Neural progenitor cell (in vitro differentiated cells): ENCODE measurements at regions not wholly inside any gene's neighbourhood (a gene's known extent, or its start where the extent isn't known, plus 50 kb on each side); places are given as distances from the start of the nearest gene placed in this dataset.

Experiments
- CTCF ChIP-seq: fragments of 200-600 bp; sonication (generic); IDR thresholded peaks from 2 replicates; pipeline ENCODE4 v1.5.1; 2017; ENCODE audit warnings: antibody characterized with exemption, mild to moderate bottlenecking
- EZH2 ChIP-seq: fragments of 200-600 bp; sonication (generic); IDR thresholded peaks from 2 replicates; pipeline ENCODE4 v1.6.1; 2017; ENCODE audit warnings: antibody characterized with exemption, mild to moderate bottlenecking, moderate library complexity
- EZH2phosphoT487 ChIP-seq: fragments of 200-600 bp; sonication (generic); IDR thresholded peaks from 2 replicates; pipeline ENCODE4 v1.6.1; 2017; ENCODE audit warnings: antibody characterized with exemption

- TF ChIP-seq CTCF, result no peak
- no peak for TF ChIP-seq EZH2phosphoT487
- TF ChIP-seq EZH2, result no peak
These were observed 60.7 kb upstream of the NFKB1 start for GRCh38 chr4:102440498-102440897.
